GM12878 (cell line): ENCODE measurements at regions not wholly inside any gene's neighbourhood (a gene's known extent, or its start where the extent isn't known, plus 50 kb on each side); places are given as distances from the start of the nearest gene placed in this dataset.

Source experiments
- ATAC-seq: fragments of 200-7000 bp; cut with Tn5 transposase; 3 replicates; pipeline ENCODE4 v1.9.1; 2020; ENCODE audit warnings: mild to moderate bottlenecking, moderate library complexity
- BruUV-seq: library from RNA; stranded (reverse); fragments of 400-500 nt; replicated peaks from 2 replicates; lab custom pipeline; 2021; lab: Mats Ljungman, UMichigan
- CTCF ChIA-PET: fragments of 300-600 bp; sonication (Branson Sonifier 250); formaldehyde crosslinking; extraction: SDS; loops from one replicate; lab custom pipeline; 2021; ENCODE audit warnings: inconsistent platforms; lab: Yijun Ruan, JAX
- POLR2A ChIA-PET: fragments of 350-600 bp; formaldehyde crosslinking; extraction: SDS; loops from one replicate; lab custom pipeline; 2021; ENCODE audit warnings: inconsistent platforms; lab: Charles Lee
- RAD21 ChIA-PET: fragments of 300-600 bp; sonication (Branson Sonifier 250); formaldehyde crosslinking; loops from one replicate; lab custom pipeline; 2023; ENCODE audit warnings: antibody characterized with exemption; ENCODE audit not compliant: unreplicated experiment; lab: Charles Lee
- SMC1A ChIA-PET: fragments of 300-600 bp; sonication (Branson Sonifier 250); formaldehyde crosslinking; loops from one replicate; lab custom pipeline; 2023; ENCODE audit not compliant: unreplicated experiment, uncharacterized antibody; lab: Charles Lee
- DNase-seq: peaks from one replicate; pipeline ENCODE4 v3.0.0-alpha.2; 2011; ENCODE audit warnings: low read depth, low spot score
- FAIRE-seq: peaks from 3 replicates; lab custom pipeline; 2011; peaks lifted over from hg19 to GRCh38; lab: Jason Lieb, UNC
- H2AFZ ChIP-seq: 2 replicates; pipeline ENCODE4 v1.6.0; 2011; ENCODE audit warnings: low read depth, low read length, control low read depth; ENCODE audit not compliant: control insufficient read depth
- H3K27ac ChIP-seq: 2 replicates; pipeline ENCODE4 v1.5.1; 2011; ENCODE audit warnings: control low read depth; ENCODE audit not compliant: control insufficient read depth, insufficient read depth
- H3K27me3 ChIP-seq, 2 experiments: replicated peaks in 1 of 2; 2 replicates each; pipeline versions ENCODE4 v1.6.0 to v1.6.1; 2011; ENCODE audit warnings: low read length in 1 of 2; ENCODE audit not compliant: control insufficient read depth in 2 of 2, insufficient read depth in 2 of 2
- H3K36me3 ChIP-seq, 2 experiments: 2 replicates each; pipeline ENCODE4 v1.5.1; 2011; ENCODE audit warnings: low read length in 1 of 2; ENCODE audit not compliant: control insufficient read depth in 2 of 2, insufficient read depth in 2 of 2
- H3K4me1 ChIP-seq: 2 replicates; pipeline ENCODE4 v1.6.1; 2011; ENCODE audit warnings: mild to moderate bottlenecking, low read length, moderate library complexity, mixed read lengths; ENCODE audit not compliant: control insufficient read depth, insufficient read depth
- H3K4me2 ChIP-seq: 2 replicates; pipeline ENCODE4 v1.6.0; 2011; ENCODE audit warnings: control low read depth; ENCODE audit not compliant: control insufficient read depth, insufficient read depth
- H3K4me3 ChIP-seq: fragments of 200-600 bp; sonication (generic); 2 replicates; pipeline ENCODE4 v1.5.1; 2016
- H3K79me2 ChIP-seq: 2 replicates; pipeline ENCODE4 v1.6.0; 2011; ENCODE audit warnings: low read length; ENCODE audit not compliant: control insufficient read depth, insufficient read depth
- H3K9ac ChIP-seq: 2 replicates; pipeline ENCODE4 v1.8.0; 2011; ENCODE audit warnings: low read length, control low read depth, mixed read lengths; ENCODE audit not compliant: control insufficient read depth, insufficient read depth
- H3K9me3 ChIP-seq: replicated peaks from 3 replicates; pipeline ENCODE4 v1.5.1; 2011; ENCODE audit warnings: mild to moderate bottlenecking, low read length; ENCODE audit not compliant: control insufficient read depth, insufficient read depth
- H4K20me1 ChIP-seq: 2 replicates; pipeline ENCODE4 v1.6.0; 2011; ENCODE audit not compliant: control insufficient read depth, insufficient read depth
- BCL11A ChIP-seq: IDR thresholded peaks from 2 replicates; pipeline ENCODE4 v1.6.1; 2011; ENCODE audit warnings: low read depth, low read length
- CREM ChIP-seq: IDR thresholded peaks from 2 replicates; pipeline ENCODE4 v1.6.1; 2014; ENCODE audit warnings: antibody characterized with exemption, low read depth
- E4F1 ChIP-seq: fragments of 450-650 bp; IDR thresholded peaks from 2 replicates; pipeline ENCODE4 v1.6.1; 2018; ENCODE audit warnings: borderline replicate concordance, mild to moderate bottlenecking; ENCODE audit not compliant: partially characterized antibody
- FOS ChIP-seq: IDR thresholded peaks from 3 replicates; pipeline ENCODE4 v1.6.1; 2011; ENCODE audit warnings: borderline replicate concordance; ENCODE audit not compliant: insufficient read length; ENCODE audit errors: extremely low read depth
- HDAC2 ChIP-seq: fragments of 200-600 bp; sonication (generic); IDR thresholded peaks from 2 replicates; pipeline ENCODE4 v1.6.1; 2017
- IKZF1 ChIP-seq: fragments of 450-650 bp; conservative IDR thresholded peaks from 2 replicates; pipeline ENCODE4 v1.6.1; 2017; ENCODE audit warnings: antibody characterized with exemption, mild to moderate bottlenecking
- KDM1A ChIP-seq: fragments of 200-600 bp; sonication (generic); IDR thresholded peaks from 2 replicates; pipeline ENCODE4 v1.6.1; 2016; ENCODE audit warnings: borderline replicate concordance
- MLLT1 ChIP-seq: fragments of 450-650 bp; IDR thresholded peaks from 2 replicates; pipeline ENCODE4 v1.6.1; 2016; ENCODE audit warnings: mild to moderate bottlenecking
- RAD21 ChIP-seq: IDR thresholded peaks from 2 replicates; pipeline ENCODE4 v1.6.1; 2011; ENCODE audit warnings: mild to moderate bottlenecking, low read depth, low read length, moderate library complexity; ENCODE audit not compliant: insufficient read depth
- RB1 ChIP-seq: fragments of 450-650 bp; formaldehyde crosslinking; IDR thresholded peaks from 2 replicates; pipeline ENCODE4 v1.6.1; 2017; ENCODE audit warnings: mild to moderate bottlenecking, borderline replicate concordance
- RBBP5 ChIP-seq: fragments of 200-600 bp; sonication (generic); conservative IDR thresholded peaks from 2 replicates; pipeline ENCODE4 v1.6.1; 2016
- RUNX3 ChIP-seq: IDR thresholded peaks from 2 replicates; pipeline ENCODE4 v1.6.1; 2012; ENCODE audit warnings: low read length, inconsistent platforms
- SIX5 ChIP-seq: IDR thresholded peaks from 2 replicates; pipeline ENCODE4 v1.6.1; 2011; ENCODE audit warnings: mild to moderate bottlenecking, low read depth, low read length, moderate library complexity; ENCODE audit not compliant: severe bottlenecking
- STAT1 ChIP-seq: fragments of 450-650 bp; conservative IDR thresholded peaks from 2 replicates; pipeline ENCODE4 v1.6.1; 2014; ENCODE audit warnings: antibody characterized with exemption, mild to moderate bottlenecking
- USF1 ChIP-seq: IDR thresholded peaks from 2 replicates; pipeline ENCODE4 v1.6.1; 2011; ENCODE audit warnings: borderline replicate concordance, low read depth, mild to moderate bottlenecking, moderate library complexity, mixed read lengths, low read length; ENCODE audit not compliant: insufficient read depth; ENCODE audit errors: extremely low read length
- ZBTB33 ChIP-seq: fragments of 450-650 bp; IDR thresholded peaks from 2 replicates; pipeline ENCODE4 v1.6.1; 2017; ENCODE audit warnings: mild to moderate bottlenecking
- ZNF207 ChIP-seq: fragments of 450-650 bp; IDR thresholded peaks from 2 replicates; pipeline ENCODE4 v1.6.1; 2014; ENCODE audit warnings: antibody characterized with exemption, mild to moderate bottlenecking, borderline replicate concordance
- ZZZ3 ChIP-seq: IDR thresholded peaks from 2 replicates; pipeline ENCODE4 v1.6.1; 2011; ENCODE audit warnings: low read depth; ENCODE audit not compliant: control insufficient read depth, insufficient read length
- WGBS: methylation state at CpG from one replicate; pipeline ENCODE4 v1.1.6; 2016; ENCODE audit warnings: low lambda C conversion rate; ENCODE audit not compliant: insufficient replicate concordance, insufficient coverage; ENCODE audit errors: missing lambda C conversion rate; 5-methylcytosine and 5-hydroxymethylcytosine counted together
- in situ Hi-C: fragments of 300-500 bp; cut with MboI; formaldehyde crosslinking; loops from 9 replicates; pipeline ENCODE4 v1.14.3; 2018; ENCODE audit warnings: mixed read lengths
- intact Hi-C: fragments of 100-400 bp; cut with micrococcal nuclease; formaldehyde crosslinking; loops from one replicate; pipeline ENCODE4 v1.14.2; 2022; ENCODE audit not compliant: unreplicated experiment

- 16% methylated on average over 5 of the region's 5 CpGs for WGBS
- no peaks in the 10 kb centered on the region for H3K4me1 ChIP-seq
- ChIA-PET SMC1A (interaction anchor here (1.9 kb wide), 1 partner anchor 10 kb away, joined by 5 read pairs; no protein-coding TSS in a partner anchor), CTCF (no interaction called here), RAD21 (no interaction called here), POLR2A (no interaction called here)
- H2AFZ ChIP-seq = no peak overlapping the region
- H3K9ac ChIP-seq = no peak overlapping the region
- no peak overlapping the region for H3K4me2 ChIP-seq
- BruUV-seq = no TSS peak
- no peaks in the 10 kb centered on the region for H3K79me2 ChIP-seq
- intact Hi-C loops (no loop called here), in situ Hi-C loops (no loop called here)
- ATAC-seq (no peak), FAIRE-seq (no peak), DNase-seq (no peak)
- H3K27me3 ChIP-seq = peaks cover 2 to 4% of the 10 kb centered on the region in 2 experiments; a peak in 3 of 4 replicates
- H3K36me3 ChIP-seq = no peaks in the 10 kb centered on the region
- no peaks in the 10 kb centered on the region for H3K9me3 ChIP-seq
- no peak overlapping the region for H3K4me3 ChIP-seq
- TF ChIP-seq STAT1 (no peak), RB1 (no peak), CREM (no peak), E4F1 (no peak), ZZZ3 (no peak), MLLT1 (no peak), RAD21 (no peak), SIX5 (no peak), USF1 (no peak), FOS (no peak), ZNF207 (no peak), RBBP5 (no peak), IKZF1 (no peak), HDAC2 (no peak), BCL11A (no peak), KDM1A (no peak), RUNX3 (no peak), ZBTB33 (no peak)
- H4K20me1 ChIP-seq = no peaks in the 10 kb centered on the region; the same call in 1 of the 2 replicates
- no peak overlapping the region for H3K27ac ChIP-seq
Measured at GRCh38 chr1:114209971-114210370, 56.3 kb upstream of the SYT6 start.
